GM19351 (cell line): ENCODE measurements at regions not wholly inside any gene's neighbourhood (a gene's known extent, or its start where the extent isn't known, plus 50 kb on each side); places are given as distances from the start of the nearest gene placed in this dataset.
"Not testable (repeated sequence)": the region's sequence is repeated elsewhere in the genome, so short reads cannot be mapped to it uniquely, and the experiment has no call there.

Source experiments
- ATAC-seq: cut with Tn5 transposase; IDR thresholded peaks from one replicate; pipeline ENCODE4 v1.9.1; 2021; ENCODE audit warnings: mild to moderate bottlenecking, moderate library complexity; ENCODE audit not compliant: unreplicated experiment

DNA sequence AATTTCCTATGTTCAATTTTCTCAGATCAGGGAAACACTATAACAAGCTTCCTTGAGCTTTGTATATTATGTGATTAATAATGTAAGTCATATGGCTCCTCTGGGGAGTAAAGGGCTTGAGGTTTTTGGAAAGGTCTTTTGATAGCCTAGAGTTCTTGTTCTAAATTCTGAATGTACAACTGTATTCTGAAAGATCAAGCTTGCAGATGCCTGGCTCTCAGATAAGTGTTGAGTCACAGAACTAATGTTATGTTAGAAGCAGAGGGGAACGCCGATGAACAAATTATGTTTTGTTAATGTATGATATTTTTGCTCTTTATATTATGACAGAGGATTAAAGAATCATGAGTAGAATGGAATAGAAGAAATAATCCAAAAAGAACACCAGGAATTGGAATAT lies 170.1 kb downstream of the RPRM start:
- no peak for ATAC-seq

DNA sequence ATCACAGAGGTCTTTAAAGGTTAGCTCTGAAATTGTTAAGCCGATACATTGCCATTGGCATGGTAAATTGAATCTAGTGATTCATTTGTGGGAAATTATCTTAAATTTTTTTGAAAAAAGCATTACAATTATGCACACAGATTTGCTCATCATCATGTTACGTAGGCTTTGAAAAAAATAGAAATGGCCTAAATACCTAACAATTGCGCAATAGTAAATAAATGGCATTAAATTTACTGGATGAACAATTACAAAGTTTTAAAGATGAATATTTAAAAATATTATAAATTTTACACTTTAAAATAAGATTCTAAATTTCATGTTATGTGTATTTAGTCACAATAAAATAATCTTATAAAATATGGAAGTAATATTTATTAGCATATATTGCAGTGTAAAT lies 171.3 kb downstream of the RPRM start:
- ATAC-seq: no peak

GRCh38 chr2:153299809-153300208 lies 178.8 kb downstream of the RPRM start:
- ATAC-seq: no peak

DNA sequence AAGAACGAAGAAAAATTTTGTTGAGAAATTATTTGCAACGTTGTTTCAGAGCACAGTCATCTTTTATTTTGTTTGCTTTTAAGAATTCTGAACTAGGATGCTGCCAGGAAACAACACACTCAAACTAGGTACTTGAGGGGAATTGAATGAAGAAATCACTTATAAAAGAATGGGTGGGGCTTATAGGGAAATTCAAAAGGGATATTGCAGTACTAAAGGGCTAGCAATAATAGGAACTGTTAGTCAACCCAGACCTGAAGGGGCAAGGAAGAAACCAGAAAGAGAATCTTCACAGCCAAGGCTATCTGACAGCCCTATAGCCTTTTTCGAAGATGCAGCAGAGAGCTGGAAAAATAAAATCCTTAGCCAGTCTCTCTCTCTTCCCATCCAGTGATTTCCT lies 179.3 kb downstream of the RPRM start:
- no peak for ATAC-seq

DNA sequence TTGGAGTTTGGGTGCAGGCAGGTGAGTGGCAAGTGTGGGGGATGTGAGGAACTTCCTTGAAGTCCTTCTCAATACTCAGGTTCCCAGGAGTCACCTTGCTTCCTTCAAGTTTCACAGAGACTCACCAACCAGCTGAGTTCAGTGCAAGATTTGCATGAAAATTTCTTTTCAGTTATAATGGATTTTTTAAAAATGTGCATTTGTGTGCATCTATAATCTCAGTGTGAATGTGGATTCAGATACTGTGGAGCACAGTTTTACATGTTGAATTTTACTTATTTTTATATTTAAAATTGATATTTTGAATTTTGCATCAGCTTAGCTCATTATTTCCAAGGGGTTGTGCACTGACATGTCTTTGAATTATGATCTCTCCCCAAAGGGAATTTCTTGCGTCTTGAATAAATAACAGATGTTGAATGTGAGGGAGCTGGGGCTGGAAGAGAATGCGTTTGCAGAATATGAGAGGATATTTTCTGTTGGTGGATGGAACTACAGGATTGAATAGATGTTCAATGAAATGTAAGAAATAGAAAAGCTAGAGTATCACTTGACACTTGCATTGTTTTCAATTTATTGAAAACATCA lies 184.3 kb downstream of the RPRM start:
- ATAC-seq: no peak

DNA sequence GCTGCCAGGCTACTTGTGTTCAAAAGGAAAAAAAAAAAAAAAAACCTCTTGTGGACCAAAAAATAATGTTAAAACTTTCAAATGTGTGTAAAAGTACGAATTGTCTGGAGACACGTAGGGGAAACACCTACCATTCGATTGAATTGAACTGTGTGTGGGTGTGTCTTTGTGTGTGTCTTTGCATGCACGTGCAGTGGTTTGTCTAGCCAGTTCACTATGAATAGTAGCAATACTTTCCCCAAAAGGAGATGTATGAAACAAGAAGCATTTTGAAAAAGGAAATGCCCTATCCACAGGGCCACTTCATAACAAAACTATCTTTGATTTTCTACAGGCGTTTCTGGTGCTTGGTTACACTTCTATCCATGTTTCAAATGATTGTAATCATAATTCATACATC lies 186.8 kb downstream of the RPRM start:
- ATAC-seq: no peak

DNA sequence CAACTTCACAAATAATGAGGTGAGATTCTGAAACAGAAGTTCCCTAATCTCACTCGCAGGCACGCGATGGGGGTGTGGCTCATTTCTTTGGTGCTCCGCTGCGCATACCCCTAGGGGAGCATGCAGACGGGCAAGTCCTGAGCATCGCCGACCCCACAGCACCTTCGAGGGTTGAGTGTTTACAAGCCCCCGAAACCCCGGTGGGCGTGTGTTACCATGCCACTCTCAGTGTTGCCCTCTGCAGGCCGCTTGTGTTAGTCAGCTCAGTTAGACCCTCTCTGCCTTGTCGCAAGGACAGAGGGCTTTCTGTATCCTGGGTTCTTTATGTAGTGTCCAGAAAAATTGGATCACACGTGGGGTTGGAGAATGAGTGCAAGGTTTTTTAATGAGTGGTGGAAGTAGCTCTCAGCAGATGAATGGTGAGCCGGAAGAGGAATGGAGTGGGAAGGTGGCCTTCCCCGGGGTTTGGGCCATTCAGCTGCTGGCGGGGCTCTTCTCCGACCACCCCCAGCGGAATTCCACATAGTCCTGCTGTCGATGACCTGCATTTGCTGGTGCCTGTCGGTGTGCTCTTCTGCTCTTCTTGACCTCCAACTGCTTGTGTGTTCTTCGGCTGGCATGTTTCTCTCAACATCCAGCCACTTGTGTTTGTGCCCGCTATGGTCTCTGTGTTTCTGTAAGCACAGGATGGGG lies 191.3 kb downstream of the RPRM start:
- no peak for ATAC-seq

DNA sequence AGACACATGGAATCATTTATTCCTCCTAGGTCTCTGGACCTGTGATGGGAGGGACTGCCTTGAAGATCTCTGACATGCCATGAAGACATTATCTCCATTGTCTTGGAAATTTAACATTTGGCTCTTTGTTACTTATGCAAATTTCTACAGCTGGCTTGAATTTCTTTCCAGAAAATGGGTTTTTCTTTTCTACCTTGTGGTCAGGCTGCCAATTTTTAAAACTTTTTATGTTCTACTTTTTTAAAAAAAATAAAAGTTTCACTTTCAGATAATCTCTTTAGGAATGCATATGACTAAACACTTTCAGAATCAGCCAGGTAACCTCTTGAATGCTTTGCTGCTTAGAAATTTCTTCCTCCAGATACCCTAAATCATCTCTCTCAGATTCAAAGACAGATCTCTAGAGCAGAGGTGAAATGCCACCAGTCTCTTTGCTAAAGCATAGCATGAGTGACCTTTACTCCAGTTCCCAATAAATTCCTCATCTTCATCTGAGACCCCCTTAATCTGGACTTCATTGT lies 209.6 kb downstream of the RPRM start:
- no peak for ATAC-seq

DNA sequence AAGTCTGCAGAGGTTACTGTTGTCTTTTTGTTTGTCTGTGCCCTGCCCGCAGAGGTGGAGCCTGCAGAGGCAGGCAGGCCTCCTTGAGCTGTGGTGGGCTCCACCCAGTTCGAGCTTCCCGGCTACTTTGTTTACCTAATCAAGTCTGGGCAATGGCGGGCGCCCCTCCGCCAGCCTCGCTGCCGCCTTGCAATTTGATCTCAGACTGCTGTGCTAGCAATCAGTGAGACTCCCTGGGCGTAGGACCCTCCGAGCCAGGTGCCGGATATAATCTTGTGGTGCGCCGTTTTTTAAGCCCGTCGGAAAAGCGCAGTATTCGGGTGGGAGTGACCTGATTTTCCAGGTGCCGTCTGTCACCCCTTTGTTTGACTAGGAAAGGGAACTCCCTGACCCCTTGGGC lies 221.7 kb downstream of the RPRM start:
- not testable (repeated sequence) for ATAC-seq

- ATAC-seq: not testable (repeated sequence)
Observed at GRCh38 chr2:153246636-153247035, 231.9 kb downstream of the RPRM start.

- ATAC-seq: peak; percentile 84
Observed at GRCh38 chr2:153235516-153235915, 243.0 kb downstream of the RPRM start.

GRCh38 chr2:153232464-153232863 lies 246.1 kb downstream of the RPRM start:
- no peak for ATAC-seq

DNA sequence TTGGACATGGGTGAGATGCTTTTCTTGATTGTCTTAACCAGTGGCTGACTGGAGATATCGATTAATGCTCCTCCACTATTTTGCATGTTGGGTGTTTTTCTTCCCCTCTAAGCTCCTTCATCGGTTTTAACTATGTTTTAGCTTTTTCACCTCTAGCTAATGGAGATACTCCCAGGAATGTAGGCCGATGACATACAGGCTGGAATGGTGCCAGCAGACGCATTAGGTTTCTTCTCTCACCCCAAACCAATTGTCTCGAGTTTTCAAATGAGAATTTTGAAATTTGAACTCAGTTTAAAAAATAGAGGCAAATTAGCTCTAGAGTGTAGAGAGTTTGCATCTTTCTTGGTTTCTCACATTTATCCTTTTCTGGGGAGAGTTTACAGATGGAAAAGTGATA lies 247.6 kb downstream of the RPRM start:
- ATAC-seq: no peak

GRCh38 chr2:153228904-153229303 lies 249.7 kb downstream of the RPRM start:
- no peak for ATAC-seq

GRCh38 chr2:153227981-153228380 lies 250.6 kb downstream of the RPRM start:
- no peak for ATAC-seq

DNA sequence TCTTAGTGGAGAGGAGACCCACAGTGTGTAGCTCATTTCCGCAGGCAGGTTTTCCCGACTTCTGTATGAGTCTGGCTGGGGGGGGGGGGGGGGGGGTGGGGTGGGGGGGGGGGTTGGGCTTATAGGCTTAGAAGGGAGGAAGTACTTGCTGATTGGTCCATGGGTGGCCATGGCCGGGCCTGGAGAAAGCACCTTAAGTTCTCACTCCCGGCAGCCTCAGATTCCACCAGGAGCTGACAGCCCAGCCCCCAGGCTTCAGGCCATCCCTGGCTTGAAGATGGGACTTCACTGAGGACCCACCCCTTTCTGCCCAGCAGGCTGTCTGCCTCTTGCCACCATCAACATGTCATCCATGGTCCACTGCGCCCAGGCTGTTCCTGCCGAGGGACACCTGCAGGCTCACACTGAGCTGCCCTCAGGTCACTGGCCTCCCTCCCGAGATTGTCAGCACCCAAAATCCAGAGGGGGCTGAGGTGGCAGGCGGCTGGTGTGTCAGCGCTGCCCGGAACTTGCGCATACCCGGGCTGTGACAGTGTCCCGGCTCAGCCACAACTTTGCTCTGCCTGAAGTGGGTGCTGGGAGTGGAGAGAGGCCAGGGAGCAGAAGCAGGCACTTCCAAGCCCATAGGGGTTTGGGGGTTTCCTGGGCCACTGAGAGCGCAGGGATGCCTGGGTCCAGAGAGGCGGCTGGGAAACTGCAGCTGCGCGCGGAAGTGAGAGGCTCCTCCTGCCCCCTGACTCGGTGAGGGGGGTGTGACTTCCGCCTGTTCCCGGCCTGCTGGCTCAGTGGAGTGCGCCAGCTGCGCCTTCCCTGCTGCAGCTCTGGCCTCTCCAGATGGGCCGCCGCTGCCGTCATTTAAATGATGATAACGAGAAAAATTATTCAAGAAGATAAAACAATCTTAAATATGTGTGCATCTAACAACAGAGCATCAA lies 256.1 kb downstream of the RPRM start:
- ATAC-seq: no peak

DNA sequence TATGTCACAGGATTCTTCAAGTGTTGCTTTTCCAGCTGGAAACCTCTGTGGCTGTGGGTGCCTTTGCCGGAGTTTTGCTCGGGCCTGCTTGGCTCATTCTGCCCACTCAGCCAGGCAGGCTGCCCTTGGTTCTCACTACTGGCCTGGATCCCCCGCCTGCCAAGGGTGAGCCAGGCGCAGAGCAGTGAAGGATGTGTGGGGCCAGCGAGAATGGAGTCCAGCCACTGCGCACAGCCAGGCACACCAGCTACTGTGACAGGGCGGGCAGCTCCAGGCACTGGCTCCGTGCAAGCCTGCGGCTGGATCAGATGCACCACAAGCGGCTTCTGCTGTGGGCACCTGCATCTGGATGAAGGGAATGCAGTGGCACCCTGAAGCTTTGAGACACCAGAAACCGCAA lies 257.1 kb downstream of the RPRM start:
- ATAC-seq: no peak

GRCh38 chr2:153221087-153221486 lies 257.5 kb downstream of the RPRM start:
- ATAC-seq: no peak

GRCh38 chr2:153218851-153219250 lies 259.7 kb downstream of the RPRM start:
- no peak for ATAC-seq

GRCh38 chr2:153214337-153214736 lies 264.2 kb downstream of the RPRM start:
- ATAC-seq: no peak

GRCh38 chr2:153213022-153213421 lies 265.5 kb downstream of the RPRM start:
- ATAC-seq: no peak
